NCI-H2227 (cell line): ENCODE measurements at regions not wholly inside any gene's neighbourhood (a gene's known extent, or its start where the extent isn't known, plus 50 kb on each side); places are given as distances from the start of the nearest gene placed in this dataset.

ENCODE experiments used
- DNase-seq: peaks from one replicate; lab custom pipeline; 2025; ENCODE audit not compliant: unreplicated experiment; lab: John Stamatoyannopoulos, UW

- DNase-seq, result no peak
Observed at GRCh38 chr17:77688369-77688768, 270.1 kb upstream of the TNRC6C start.

- DNase-seq, result peak; percentile 60
Observed at GRCh38 chr17:77690271-77691161, 268.0 kb upstream of the TNRC6C start.

- no peak for DNase-seq
Observed at GRCh38 chr17:77691216-77692085, 267.1 kb upstream of the TNRC6C start.

GRCh38 chr17:77692571-77693161 is 265.8 kb upstream of the TNRC6C start:
- no peak for DNase-seq

- no peak for DNase-seq
Observed at GRCh38 chr17:77693301-77693700, 265.2 kb upstream of the TNRC6C start.

GRCh38 chr17:77693776-77694175 is 264.7 kb upstream of the TNRC6C start:
- DNase-seq, result no peak

- no peak for DNase-seq
Observed at GRCh38 chr17:77694391-77695363, 263.8 kb upstream of the TNRC6C start.

GRCh38 chr17:77695386-77695785 is 263.1 kb upstream of the TNRC6C start:
- DNase-seq, result no peak

- peak; percentile 93 for DNase-seq
Observed at GRCh38 chr17:77696151-77696720, 262.3 kb upstream of the TNRC6C start.

GRCh38 chr17:77696721-77697460 is 261.6 kb upstream of the TNRC6C start:
- peak; percentile 93 for DNase-seq

- no peak for DNase-seq
Observed at GRCh38 chr17:77697480-77698400, 260.8 kb upstream of the TNRC6C start.

- DNase-seq, result no peak
Observed at GRCh38 chr17:77698903-77699623, 259.4 kb upstream of the TNRC6C start.

- DNase-seq, result peak; percentile 50
Observed at GRCh38 chr17:77700165-77700881, 258.2 kb upstream of the TNRC6C start.

GRCh38 chr17:77701996-77702395 is 256.5 kb upstream of the TNRC6C start:
- DNase-seq, result no peak

GRCh38 chr17:77704048-77704815 is 254.3 kb upstream of the TNRC6C start:
- no peak for DNase-seq

- no peak for DNase-seq
Observed at GRCh38 chr17:77706938-77707337, 251.6 kb upstream of the TNRC6C start.
